GM12892 (cell line): ENCODE measurements at regions not wholly inside any gene's neighbourhood (a gene's known extent, or its start where the extent isn't known, plus 50 kb on each side); places are given as distances from the start of the nearest gene placed in this dataset.

Experiments
- POLR2A ChIP-seq: IDR thresholded peaks from 2 replicates; pipeline ENCODE4 v1.6.1; 2011; ENCODE audit warnings: low read depth, low read length, control low read depth
- POLR2AphosphoS5 ChIP-seq: IDR thresholded peaks from 2 replicates; pipeline ENCODE4 v1.6.1; 2011; ENCODE audit warnings: low read depth, low read length, control low read depth
- TAF1 ChIP-seq: IDR thresholded peaks from 2 replicates; pipeline ENCODE4 v1.6.1; 2011; ENCODE audit warnings: low read depth, mild to moderate bottlenecking, control low read depth, low read length, borderline replicate concordance

DNA sequence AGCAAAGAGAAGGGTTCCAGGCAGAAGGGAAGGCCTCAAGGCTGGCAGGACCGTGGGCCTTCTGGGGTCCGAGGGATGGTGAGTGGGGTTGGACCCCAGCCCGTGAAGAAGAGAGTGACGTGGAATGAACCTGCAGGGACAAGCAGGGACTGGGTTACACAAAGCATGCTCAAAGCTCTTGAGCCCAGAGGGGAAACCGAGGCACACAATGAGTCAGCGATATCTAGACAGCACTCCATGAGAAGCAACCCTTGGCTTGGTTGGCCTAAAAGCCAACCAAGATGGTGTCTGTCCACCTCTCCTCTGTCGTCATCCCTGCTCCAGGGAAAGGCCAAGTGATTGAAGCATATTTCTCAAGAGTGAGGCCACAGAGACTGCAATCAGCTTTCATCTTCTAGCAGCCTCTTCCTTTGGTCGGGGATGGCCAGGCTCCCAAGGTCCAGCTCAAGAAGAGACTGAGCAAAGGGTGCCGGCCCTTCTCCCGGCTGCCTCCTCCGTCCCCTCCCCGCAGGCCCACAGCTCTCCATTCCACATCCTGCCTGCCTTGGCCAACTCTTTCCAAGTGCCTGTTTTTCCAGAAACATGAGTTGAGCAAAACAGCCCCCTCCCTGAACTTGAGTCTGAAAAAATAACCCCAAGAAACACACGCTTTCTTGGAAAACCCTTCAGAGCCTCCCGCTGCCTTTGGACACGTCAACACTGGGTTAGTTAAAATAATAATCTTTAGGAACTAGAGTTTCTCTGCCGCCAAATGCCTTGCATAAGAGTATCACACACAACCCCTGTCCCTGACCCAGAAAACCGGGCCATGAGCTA, 556.6 kb downstream of the MIAT start:
- no peak for TF ChIP-seq POLR2AphosphoS5
- TF ChIP-seq TAF1: no peak
- TF ChIP-seq POLR2A: no peak
